Middle frontal gyrus (tissue), 1 donor: ENCODE measurements at regions not wholly inside any gene's neighbourhood (a gene's known extent, or its start where the extent isn't known, plus 50 kb on each side); places are given as distances from the start of the nearest gene placed in this dataset.

Experiments used
- DNase-seq: peaks from one replicate; pipeline ENCODE4 v3.0.0-alpha.2; 2015; ENCODE audit warnings: low spot score; ENCODE audit errors: extremely low spot score

- no peak for DNase-seq
Measured at GRCh38 chr10:130555411-130555750, 419.2 kb downstream of the GLRX3 start.

DNA sequence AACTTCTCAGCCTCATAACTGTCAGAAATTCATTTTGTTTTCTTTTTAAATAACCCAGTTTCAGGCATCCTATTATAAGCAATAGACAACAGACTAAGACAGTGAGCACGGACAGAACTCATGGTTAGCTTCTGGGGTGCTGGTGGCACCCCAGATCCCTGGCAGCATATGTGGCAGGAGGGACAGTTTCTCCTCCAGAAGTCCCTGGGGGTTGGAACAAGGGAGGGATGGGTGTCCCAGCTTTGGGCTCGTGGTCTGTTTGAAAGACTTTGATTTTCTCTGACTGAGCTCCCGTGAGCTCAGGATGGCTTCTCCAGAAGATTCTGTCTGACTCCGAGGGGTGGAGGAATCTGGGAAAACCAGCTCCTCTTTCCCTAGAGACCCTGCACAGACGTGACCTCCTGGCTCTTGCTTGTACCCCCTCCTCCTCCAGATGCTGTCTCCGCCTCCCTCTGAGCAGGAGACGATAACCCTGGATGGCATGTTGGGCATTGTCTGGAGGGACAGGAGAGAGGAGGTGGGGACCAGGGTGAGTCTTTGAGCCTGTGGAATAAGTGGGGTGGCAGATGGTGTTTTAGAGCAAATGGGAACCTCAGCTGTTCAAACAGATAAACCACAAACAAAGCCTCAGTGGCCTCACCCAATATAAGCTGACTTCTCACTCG, 421.1 kb downstream of the GLRX3 start:
- DNase-seq, result no peak

DNA sequence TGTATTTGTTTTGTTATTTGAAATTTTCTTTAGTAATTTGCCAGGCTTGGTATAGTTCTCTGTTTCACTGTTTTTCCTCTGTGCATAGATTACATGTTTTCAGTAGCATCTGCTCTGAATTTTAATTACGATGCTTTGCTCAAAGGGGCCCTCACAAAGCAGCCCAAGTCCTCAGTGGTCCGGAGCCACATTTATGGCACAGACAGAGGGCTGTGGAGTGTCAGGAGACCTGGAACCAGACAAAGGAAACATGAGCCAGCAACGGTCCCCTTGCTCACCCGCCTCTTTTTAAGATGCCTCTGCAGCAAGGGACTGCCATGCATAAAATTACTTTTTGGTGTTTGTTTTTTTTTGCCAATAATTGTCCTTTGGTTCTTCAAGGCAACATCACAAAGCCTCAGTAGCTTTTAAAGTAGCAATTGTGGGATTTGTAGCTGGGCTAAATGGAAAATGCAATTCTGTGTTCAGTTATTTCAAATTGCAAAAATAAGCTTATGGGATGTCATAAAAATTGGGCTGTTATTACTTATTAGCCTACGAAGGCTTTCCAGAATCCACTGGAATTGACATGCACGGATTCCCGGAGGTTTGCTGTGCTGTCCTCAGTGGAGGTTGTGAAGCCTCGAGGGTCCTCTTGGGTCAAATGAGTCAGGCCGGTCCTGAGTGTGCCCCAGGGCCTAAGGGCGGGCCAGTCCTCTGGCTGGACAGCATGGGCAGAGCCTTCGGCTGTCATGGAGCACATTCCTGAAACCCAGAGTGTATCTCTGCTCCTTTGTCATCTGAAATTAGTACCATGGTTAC, 422.8 kb downstream of the GLRX3 start:
- DNase-seq, result no peak

- no peak for DNase-seq
Measured at GRCh38 chr10:130559547-130559880, 423.3 kb downstream of the GLRX3 start.

- no peak for DNase-seq
Measured at GRCh38 chr10:130560116-130560515, 423.9 kb downstream of the GLRX3 start.

DNA sequence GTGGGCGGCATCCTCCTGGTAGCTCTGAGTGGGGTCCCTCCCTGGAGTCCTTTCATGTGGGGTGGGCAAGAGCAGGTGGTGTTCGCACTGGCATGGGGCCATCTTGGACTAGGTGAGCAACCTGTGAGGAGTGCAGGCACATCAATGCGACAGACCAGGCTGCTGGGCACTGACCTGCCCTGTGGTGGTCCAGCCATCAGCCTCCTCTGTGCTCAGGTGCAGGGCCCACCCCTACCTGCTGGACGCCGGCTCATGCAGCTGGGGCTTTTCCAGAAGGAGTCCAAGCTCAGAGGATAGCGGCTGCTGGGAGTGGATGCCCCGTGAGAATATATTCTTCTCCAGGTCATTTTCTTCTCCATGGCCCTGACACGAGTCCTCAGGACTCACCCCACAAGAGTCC, 424.4 kb downstream of the GLRX3 start:
- DNase-seq, result no peak

DNA sequence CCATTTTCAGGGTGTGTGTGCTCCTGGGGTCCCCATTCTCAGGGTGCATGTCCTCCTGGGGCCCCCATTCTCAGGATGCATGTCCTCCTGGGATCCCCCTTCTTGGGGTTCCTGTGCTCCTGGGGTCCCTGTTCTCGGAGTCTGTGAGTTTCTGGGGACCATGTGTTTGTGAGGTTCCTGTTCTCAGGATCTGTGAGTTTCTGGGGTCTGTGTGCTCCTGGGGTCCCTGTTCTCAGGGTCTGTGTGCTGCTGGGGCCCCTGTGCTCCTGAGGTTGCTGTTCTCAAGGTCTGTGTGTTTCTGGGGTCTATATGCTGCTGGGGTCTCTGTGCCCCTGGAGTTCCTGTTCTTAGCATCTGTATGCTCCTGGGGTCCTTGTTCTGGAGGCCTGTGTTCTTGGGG, 425.5 kb downstream of the GLRX3 start:
- no peak for DNase-seq

DNA sequence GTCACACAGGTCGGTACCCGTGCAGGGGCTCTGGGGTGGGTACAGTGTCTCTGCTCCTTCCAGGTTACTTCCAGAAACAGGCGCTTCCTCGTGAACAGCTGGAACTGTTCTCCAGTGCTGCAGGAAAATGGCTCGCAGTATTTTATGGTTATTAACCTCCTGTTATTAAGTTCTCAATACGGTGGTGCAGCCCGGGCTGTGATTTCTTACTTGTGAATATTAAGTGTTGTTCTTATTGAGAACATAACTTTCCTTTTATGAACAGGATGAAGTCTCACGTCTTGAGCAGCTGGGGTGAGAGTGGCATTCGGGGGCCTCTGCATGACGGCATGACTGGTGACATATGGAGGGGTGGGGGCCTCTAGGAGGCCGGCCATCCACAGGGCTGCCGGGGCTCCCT, 430.8 kb downstream of the GLRX3 start:
- DNase-seq, result no peak

DNA sequence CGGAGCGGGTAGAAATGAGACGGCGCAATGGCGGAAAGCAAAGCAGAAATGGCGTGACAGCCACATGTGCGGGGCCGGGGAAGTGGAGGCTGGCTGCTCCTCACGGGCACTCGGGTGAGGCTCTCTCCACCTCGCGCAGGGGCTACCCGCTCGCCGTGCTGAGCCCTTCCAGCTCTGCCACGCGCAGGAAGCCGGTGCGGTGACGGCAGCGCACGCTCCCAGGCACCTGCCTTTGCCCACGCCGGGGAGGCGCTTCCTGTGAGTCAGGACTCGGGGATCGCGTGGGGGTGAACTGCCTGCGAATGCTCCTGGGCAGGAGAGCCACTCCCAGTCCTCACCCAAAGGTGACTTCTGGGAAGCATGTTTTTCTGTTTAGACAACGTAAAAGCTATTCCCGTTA, 431.2 kb downstream of the GLRX3 start:
- no peak for DNase-seq

GRCh38 chr10:130568246-130568645, 432.1 kb downstream of the GLRX3 start:
- no peak for DNase-seq

- DNase-seq, result no peak
Measured at GRCh38 chr10:130570074-130570473, 433.9 kb downstream of the GLRX3 start.

DNA sequence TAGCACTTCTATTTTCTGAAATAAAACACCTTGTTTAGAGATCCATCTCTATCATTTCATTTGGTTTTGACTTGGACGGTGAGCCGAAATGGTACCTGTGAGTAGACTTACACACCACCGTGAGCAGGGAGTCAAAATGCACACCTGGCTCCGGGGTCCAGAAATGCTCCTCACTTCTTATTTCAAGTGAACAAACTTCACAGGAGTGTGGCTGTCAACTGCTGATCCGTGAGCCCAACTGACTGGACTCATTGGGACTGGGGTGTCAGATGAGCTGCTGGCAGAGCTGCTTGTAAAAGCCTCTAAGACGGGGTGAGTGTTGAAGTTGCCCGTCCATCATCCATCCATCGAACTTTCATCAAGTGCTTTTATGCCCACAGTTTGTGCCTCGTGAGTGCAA, 435.5 kb downstream of the GLRX3 start:
- no peak for DNase-seq

DNA sequence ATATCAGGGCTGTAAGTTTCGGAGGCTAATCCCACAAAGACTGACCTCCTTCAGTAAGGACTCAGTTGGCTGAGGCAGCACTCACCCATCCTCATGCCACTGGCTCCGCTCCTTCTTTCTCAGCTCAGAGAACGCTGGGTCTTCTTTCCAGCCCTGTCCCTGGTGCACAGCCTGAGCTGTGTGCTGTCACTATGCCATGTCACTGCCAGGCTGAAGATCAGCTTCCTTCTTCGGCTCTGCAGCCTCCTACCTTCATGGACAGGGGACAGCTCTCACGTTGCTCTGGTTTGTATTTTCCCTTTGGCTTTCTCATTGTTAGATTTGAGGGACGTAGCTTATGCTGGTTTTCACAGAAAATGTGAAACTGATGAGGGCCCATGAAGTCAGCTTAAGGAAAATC, 437.3 kb downstream of the GLRX3 start:
- no peak for DNase-seq

GRCh38 chr10:130575756-130576285, 439.6 kb downstream of the GLRX3 start:
- DNase-seq, result no peak

DNA sequence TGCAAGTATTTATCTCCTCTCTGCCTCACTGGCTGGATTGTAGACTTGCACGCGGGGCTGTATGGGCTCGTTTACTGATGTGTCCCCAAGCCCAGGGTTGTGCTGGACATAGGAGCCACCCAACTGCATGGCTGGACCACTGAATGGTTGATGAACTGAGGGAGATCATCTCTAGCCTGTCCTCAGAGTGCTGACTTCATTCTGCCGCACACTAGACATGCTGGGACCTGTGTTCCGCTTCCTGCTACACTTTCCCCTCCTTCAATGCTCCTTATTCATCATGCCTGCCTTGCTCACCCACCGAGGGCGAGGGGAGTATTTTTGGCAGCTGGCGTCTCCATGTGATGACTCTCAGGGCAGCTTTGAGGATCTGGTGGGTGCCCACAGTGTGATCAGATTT, 440.2 kb downstream of the GLRX3 start:
- no peak for DNase-seq

- DNase-seq, result no peak
Measured at GRCh38 chr10:130577039-130577438, 440.8 kb downstream of the GLRX3 start.

DNA sequence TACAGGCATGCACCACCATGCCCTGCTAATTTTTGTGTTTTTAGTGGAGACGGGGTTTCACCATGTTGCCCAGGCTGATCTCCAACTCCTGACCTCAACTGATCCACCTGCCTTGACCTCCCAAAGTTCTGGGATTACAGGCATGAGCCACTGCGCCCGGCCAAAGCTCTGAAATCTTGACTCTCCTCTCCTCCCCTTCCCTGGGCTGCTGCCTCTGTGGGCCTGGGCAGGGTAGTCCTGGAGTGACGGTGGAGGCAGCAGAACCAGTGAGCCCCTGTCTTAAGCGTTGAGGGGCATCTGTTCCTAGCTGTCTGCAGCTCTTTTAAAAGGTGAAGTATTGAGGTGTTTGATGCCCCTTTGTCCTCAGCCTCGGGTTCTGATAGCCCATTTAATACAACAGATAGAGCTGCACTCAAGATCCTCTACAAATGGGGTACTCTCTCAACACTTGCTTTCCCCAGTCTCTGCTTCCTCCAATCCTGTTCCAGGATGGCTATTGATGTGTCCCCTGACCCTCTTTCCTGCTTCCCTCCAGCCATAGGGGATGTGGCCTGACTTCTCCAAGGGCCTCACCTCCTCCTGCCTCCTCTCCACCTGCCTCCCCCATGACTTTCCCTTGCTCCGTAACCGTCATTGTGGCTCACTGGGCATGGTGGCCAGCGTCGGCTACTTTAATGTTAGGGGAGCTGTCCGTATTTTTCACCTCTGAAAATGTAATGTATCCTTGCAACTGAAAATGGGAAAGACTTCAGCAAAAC, 442.5 kb downstream of the GLRX3 start:
- no peak for DNase-seq

DNA sequence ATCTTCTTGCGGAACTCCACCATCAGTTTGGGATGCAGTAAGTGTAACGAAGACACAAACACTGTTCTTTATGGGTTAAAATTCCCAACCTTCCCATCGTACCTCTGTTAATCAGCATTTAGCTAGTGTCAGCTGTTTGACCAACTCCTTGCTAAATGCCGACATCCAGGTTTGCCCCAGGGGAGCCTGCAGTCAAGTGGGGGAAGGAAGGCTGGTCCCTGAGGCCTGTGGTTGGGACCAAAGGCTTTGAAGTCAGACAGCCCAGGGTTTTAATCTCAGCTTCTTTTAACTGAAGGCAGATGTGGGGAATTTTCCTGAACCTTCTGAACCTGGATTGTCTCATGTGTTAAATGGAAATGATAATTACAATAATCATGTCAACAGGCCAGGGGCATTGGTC, 443.7 kb downstream of the GLRX3 start:
- no peak for DNase-seq

- DNase-seq, result no peak
Measured at GRCh38 chr10:130580975-130581374, 444.8 kb downstream of the GLRX3 start.

GRCh38 chr10:130587718-130588117, 451.5 kb downstream of the GLRX3 start:
- no peak for DNase-seq

- no peak for DNase-seq
Measured at GRCh38 chr10:130606001-130606405, 469.8 kb downstream of the GLRX3 start.

DNA sequence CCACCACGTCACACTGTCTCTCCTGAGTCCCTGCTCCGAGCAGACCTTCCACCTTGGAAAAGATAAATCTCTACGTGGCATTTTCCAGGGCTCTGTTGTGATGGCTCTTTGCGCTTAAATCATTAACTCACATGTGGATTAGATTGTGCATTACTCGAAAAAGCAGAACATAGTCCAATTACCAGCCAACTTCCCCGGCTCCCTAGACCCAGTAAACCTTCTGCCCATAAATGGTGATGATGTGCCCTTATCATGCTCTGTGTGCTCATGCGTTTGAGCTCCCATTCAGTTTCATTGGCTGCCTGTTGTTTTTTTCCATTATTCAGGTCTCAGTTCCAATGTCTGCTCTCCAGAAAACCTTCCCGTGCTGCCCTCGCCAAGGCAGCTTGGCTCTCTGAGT, 471.2 kb downstream of the GLRX3 start:
- no peak for DNase-seq
